M059J (cell line): ENCODE measurements at regions not wholly inside any gene's neighbourhood (a gene's known extent, or its start where the extent isn't known, plus 50 kb on each side); places are given as distances from the start of the nearest gene placed in this dataset.

Experiments
- DNase-seq: peaks from one replicate; pipeline ENCODE4 v3.0.0-alpha.2; 2012; ENCODE audit warnings: low read depth

DNA sequence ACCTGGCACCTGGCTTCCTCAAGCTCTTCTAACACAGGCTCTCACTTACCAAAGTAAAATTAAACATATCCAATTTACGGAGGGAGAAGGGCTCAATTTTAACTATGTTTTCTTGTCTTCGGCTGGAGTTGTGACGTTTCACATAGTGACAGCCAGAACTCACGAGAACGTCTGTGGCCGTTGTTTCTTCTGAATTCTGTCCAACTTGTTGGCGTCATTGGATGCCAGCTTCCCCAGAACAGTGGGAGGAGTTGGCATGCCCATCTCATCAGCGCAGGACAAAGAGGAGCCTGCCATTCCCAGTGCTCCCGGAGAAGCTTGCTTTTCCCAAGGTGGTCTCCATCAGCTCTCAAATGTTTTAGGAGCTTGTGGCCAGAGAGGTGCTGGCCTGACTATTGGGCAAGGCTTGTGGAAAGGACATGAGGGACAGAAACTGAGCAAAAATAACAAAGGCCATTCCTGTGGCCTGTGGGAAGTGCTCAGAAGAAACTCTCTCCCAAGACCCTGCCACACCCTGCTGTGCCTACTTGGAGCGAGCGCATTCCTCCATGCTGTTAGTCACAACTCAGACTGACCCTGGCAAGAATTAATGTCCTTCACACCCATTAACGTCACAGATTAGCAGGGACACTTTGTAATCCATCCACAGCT lies 265.4 kb upstream of the CDH4 start:
- DNase-seq: no peak

DNA sequence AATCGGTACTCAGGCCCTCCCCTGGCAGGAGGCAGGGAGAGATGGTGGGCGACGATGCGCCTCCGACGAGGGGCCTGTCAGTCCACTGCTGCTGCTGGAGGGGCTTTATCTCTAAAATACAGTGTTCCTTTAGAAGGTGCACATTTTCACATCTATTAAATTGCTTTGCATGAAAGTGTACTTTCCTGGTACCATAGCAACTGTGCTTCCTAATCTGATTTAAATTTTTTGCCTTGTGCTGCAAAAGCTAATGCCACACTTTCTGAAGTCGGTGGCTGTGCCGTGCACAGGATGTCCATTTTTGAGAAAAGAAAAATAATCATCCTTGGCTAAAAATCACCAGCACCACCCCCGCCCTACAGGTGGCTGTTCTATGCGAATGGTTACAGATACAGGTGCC lies 262.0 kb upstream of the CDH4 start:
- DNase-seq: no peak

DNA sequence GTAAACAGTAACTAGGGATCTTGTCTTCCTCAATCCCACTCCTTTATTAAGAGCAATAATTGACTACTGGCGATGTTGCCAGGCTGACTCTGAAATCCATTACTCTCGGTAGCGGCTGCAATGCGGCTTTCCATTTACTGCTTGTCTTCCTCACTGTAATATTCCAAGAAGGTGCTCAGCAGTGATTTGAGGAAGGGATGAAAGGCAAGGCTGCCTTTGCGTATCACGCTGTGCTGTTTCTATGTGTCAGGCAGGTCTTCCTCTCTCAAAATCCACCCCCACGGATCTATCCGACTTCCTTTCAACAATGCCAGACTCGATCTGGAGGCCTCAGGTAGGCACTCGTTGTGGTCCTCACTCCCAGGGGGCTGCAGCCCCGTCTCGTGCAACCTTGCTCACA lies 261.4 kb upstream of the CDH4 start:
- no peak for DNase-seq

DNA sequence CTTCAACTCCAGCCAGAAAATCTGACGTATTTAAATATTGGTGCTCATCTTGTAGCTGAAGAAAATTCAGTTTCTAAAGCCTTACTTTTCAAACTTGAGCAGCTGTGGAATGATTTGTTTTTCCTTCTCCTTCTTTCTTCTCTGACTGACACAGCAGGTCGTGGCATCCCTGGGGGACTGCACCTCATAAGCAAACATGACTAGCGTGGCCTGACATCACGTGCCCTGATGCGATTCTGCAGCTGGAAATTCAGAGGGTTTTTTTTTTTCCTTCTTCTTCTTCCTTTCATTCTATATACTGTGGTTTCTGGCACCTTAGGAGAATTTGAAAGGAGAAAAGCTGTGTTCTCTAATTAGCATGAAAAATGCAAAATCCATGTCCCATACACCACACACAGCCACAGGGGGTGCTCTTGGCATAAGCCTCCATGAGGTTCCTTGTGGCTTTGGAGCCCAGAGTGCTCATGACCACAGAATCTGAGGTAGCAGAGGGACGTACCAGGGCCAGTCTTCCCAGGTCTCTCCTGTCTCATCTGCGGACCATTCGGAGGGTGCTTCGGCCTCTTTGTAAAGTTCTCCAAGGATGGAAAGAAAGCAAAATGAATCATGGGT lies 258.5 kb upstream of the CDH4 start:
- peak; percentile 21 for DNase-seq

DNA sequence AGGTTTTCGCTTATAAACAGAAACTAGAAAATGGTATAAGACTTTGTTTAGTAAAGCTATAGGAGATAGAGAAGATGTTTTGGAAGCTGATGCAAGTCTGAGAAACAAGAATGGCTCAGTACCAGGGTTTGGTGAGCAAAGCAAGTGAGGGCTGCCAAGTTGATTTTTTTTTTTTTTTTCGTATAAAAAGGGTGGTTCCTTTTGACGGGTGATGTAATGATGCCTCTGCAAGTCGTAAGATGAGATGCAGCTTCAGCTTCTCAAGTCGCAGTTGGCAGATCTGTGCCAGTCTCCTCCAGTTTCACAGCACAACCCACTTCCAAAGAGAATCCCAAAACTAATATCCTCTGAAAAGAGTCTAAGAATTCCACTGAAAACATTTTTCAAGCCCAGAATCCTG lies 252.8 kb upstream of the CDH4 start:
- no peak for DNase-seq

DNA sequence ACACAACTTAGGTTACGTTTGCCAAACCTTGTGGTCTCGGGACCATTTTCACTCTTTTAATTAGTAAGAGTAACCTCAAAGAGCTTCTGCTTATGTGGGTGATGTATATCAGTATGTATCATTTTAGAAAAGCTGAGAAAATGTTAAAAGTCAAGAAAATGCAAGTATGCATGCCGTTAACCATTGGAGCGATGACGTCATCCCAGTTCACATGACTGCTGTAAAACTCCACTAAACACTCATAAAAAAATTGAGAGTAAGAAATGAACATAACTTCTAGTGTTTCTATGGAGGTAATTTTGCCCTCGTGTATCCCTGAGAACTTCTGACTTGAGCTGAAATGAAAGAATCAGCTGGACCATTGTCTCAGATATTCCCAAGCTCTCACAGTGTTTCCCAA lies 250.0 kb upstream of the CDH4 start:
- DNase-seq: no peak

DNA sequence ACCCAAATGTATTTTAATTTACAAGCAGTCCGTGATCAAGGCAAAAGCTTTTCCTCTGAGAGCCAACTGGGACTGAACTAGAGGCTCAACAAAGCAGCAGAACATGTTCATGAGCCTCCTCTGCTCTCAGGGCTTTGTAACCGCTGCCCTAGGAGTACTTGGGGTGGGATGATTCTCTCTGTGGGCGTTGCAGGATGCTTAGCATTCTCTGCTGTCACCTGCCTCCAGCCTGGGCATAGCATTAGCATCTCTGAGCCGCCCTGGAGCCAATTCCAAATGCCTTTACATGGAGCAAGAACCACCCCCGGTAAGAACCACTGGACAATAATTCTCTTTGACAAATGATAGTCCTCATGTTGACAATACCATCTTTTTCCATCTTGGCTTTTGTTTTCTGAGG lies 237.6 kb upstream of the CDH4 start:
- no peak for DNase-seq

DNA sequence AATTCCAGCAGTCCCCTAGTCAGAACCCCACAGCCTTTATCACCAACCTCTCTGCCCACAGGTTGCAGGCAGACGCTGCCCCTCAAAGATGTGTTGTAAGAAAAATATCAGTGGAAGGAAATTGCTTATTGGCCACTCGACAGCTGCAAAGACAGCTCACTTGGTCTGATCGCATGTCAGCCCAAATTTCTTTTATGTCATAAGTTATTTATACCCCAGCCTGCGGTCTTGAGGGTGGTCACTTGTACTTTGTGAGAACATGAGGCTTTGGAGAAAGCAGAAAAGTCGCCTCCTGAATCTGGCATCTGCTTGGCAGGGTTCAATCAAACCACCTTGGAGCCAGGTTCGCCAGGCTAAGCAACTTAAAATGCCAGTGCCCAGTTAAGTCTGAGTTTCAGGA lies 236.5 kb upstream of the CDH4 start:
- no peak for DNase-seq

DNA sequence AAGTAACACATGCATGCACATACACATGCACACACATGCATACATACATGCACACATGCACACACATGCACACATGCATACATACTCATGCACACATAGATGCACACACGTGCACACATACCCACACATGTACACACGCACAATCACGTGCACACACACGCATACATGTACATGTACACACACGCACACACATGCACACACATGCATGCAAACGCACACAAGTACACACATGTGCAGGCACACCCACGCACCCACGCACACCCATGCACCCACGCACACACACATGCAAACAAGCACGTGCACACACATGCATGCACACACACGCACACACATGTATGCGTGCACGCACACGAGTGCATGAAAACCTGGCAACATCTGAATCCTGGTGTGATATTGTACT lies 232.7 kb upstream of the CDH4 start:
- DNase-seq: no peak

DNA sequence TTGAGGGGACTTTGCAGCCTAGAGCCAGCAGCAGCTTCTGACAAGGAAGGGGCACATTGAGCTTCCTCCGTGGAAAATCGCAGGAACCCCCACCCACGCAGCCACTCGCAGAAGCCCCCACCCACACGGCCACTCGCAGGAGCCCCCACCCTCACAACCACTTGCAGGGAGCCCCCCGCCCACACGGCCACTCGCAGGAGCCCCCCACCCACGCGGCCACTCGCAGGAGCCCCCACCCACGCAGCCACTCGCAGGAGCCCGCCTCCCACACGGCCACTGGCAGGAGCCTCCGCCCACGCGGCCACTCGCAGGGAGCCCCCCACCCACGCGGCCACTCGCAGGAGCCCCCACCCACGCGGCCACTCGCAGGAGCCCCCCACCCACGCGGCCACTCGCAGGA lies 228.4 kb upstream of the CDH4 start:
- DNase-seq: no peak

DNA sequence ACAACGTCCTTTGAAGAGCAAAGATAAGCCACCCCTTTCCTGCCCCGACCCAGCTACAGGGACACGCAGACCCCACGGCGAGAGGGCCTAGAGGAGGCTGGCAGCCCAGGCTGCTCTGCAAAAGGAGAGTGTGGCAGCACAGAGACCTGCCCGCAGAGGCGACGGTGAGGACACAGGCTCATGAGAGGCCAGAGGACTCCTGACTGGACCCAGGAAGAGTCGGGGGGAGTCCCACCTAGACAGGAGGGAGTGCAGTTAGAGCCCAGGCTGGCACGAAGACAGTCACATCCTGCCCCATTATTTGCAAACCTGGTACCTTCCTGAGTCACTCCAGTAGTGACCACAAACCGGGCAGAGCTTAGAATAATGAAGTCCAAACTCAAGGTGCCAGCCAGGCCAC lies 227.7 kb upstream of the CDH4 start:
- DNase-seq: peak; percentile 33

DNA sequence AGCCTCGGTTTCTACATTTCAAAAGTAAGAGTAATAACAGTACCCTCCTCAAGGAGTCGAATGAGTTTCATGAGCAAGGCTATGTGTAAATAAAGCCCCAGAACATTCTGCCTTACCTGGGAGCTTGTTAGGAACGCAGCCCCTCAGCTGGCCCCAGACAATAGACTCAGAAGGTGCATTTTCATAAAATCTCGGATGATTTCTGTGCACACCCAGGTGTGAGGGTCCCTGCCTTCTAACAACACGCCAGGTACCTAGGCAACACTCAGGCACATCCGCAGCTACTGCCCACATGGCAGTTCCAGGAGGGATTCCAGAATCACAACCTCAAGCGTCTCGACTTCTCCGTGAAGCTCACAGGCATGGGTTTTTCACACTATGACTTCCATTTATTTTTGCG lies 226.5 kb upstream of the CDH4 start:
- no peak for DNase-seq

DNA sequence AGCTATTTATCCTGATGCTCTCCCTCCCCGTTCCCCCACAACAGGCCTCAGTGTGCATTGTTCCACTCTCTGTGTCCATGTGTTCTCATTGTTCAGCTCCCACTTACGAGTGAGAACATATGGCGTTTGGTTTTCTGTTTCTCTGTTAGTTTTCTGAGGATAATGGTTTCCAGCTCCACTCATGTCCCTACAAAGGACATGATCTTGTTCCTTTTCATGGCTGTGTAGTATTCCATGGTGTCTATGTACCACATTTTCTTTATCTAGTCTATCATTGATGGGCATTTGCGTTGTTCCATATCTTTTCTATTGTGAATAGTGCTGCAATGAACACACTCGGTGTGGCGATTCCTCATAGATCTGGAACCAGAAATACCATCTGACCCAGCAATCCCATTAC lies 225.9 kb upstream of the CDH4 start:
- no peak for DNase-seq

DNA sequence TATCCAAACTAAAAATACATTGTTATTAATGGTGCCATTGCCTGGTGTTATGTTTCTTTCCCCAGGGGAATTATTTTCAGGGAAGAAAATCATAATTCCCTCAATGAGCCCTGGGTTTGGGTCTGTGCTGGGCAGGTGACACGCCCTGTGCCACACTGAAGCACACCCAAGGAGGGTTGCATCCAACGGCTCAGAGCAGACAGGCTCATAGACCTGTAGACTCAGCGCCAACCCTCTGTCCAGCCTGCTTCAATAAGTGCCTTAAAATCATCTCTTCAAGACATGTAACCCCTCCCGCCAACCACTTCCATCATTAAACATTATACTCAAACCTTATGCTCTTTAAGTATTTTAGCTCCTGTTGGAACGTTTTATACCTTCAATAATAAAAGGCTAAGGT lies 225.3 kb upstream of the CDH4 start:
- no peak for DNase-seq

DNA sequence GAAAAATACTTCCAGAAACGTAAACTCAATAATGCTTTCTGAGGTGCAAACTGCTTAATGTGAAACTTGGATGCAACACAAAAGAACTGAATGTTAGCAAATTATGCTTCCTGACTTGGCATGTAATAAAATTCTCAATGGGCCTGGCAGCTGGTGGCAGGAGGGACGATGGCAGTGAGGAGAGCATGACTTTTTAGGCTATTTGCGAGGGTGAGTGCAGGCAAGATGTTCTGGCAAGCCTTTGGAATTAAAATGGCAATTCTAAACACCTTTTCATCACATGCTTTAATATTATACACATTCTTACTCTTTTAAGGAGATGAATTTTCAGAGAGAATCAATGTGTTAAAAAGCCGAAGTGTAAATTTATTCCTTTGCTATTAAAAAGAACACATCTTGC lies 224.8 kb upstream of the CDH4 start:
- no peak for DNase-seq

DNA sequence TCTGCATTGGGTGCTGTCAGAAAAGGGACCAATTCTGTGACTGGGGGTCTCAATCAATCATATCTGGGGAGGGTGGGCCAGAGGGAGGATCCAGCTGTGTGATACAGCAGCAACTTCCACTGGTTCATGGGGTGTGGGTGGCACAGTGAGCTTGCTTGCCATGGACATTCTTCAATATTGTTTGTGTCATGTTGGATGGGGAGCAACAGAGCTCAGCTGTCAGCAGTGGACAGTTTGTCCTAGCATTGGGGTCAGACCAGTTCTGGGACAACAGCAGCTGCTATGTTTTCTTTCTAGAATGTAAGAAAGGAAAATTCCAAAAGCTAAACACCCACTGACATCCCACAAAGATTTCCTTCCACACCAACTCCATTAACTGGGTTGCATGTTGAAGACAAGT lies 221.9 kb upstream of the CDH4 start:
- no peak for DNase-seq

DNA sequence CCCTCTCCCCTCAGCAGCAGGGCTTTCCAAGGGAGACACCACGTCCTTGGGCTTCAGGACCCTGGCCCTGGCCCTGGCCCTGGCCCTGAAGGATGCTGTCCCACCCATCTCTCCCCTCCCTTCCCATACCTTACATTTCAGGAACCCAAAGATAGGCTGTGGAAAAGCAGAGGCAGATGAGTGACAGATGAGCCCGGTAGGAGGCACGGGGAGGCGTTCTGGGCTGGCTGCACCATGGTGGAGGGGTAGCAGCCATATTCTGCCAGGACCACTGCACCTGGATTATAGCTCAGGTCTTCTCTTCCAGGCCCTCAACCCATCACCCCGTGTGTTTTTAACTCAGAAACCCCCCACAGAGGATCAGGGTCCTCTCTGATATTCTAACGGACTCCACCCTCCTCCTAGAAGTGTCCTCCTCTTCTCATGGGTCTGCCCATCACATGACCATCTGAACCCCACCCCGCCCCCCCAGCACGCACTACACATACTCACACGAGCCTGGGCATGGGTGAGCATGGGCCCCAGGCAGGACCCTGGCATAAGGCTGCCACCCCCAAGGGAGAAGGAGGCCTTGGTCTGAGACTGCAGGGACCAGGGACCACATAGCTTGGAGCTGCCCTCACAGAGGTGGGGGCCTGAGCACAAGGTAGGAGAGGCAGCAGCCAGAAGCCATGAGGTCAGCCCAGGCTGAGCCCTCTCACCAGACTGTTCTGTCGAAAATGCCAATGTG lies 220.8 kb upstream of the CDH4 start:
- no peak for DNase-seq

DNA sequence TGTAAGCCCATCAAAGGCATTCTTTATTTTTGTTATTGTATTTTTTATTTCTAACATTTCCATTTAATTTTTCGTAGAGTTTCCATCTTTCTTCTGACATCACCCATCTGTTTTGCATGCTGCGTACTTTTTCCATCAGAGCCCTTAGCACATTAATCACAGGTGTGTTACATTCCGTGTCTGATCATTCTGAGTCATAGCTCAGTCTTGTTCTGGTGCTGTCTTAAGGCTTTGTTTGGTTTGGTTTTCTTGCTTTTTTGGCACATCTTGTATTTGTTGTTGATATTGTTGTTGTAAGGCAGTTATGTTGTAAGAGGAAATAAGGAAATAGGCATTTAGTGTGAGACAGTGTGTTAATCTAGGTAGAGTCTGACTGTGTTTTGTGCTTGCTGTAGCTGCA lies 214.6 kb upstream of the CDH4 start:
- no peak for DNase-seq

DNA sequence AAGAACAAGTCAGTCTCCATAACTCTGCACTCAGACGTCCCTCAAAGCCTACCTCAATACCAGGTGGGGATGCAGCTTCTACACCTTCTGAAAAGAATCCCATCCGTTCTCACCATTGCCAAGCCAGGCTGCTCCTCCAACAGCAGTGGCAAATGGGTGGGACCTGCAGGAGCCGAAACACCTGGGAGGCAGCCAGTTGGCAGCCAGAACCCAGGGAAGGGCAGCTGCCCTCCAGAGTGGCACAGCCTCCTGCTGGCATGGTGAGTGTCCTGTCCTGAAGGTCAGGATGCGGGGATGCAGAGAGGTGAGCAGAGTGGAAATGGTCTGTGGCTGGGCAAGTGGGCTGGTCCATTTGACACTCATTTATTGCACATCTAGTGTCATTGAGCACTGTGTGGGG lies 210.6 kb upstream of the CDH4 start:
- DNase-seq: no peak

DNA sequence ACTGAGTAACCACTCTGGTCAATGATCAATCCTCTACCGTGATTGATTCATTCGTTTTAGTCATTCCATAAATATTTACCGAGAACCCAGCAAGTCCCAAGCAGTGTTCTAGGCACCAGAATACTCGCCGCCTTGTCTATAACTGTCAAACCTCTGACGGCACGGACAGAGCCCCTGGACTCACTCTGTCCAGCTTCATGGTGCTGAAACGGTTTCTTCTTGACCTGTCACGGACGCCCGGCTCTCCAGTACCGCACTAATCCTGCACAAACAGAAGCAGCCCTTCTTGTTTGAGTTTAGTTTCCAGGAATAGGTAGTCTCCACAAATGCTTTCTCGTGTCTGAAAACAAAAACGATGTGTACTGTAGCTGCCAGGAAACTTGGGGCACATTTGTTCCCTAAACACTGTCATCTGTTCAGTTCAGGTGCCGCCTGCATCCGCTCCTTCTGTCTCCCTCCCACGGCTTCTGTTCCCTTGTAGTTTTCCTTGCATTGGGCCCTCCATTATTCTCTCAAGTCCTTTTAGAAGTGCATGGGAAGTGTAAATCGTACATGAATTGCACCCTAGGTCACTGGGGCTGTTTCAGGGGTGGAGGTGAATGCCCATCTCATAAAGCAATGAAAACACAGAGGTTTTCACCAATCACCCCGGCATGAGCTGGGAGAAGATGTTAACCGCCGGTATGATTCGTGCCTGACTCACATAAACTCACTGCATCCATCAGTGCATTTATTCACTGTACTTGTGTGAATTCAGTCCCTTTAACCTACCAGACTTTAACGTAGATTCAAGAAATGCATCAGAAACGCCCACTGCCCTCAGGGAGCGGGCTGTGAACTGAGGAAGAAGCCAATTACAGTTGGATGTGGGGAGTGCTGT lies 209.3 kb upstream of the CDH4 start:
- DNase-seq: peak; percentile 10

DNA sequence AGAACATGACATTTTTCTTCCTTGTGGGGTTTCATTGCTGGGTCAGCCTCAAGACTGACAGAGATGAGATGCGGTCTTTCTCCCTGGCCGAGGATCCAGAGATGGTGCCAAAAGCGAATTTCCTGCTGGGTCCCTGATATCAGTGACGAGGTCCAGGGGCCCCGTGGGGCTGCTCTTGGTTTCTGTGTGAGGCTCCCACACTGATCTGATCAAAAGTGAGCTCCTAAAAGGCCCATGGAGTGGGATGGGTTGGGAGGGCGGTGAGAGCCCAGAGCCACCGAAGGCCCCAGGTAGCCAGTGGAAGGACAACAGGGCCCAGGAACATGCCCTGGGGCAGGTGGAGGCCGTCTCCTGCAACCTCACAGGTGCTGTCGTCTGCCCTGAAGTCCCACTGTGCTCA lies 208.4 kb upstream of the CDH4 start:
- DNase-seq: no peak

DNA sequence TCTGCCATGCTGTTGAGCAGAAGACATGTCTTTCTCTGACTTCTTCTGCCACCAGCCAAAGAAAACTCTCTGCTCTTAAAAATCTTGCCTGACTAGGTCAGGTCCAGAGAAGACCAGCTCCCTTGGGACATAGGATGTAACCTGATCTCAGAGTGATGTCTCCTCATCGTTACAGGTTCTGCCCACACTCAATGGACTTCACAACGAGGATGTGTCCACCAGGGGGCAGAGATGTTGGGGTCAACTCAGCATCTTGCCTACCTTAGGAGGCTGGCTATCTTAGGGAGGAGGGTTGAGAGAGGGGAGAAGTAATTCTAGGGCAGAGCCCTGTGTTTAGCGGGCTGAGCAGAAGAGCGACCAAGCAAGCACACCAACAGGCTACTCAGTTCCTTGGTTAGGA lies 207.6 kb upstream of the CDH4 start:
- no peak for DNase-seq

DNA sequence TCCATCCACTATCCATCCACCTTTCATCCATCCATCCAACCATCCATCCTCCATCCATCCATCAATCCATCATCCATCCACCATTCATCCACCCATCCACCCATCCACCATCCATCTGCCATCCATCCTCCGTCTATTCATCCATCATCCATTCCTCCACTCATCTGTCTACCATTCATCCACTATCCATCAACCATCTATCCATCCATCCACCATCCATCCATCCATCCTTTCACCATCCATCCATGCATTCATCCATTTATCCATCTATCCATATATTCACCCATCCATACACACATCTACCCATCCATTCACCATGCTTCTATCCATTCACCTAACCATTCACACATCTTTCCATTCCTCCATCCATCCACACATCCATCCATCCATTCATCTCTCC lies 207.0 kb upstream of the CDH4 start:
- DNase-seq: no peak
